ENCODE measurements at regions not wholly inside any gene's neighbourhood (a gene's known extent, or its start where the extent isn't known, plus 50 kb on each side); places are given as distances from the start of the nearest gene placed in this dataset.

DNA sequence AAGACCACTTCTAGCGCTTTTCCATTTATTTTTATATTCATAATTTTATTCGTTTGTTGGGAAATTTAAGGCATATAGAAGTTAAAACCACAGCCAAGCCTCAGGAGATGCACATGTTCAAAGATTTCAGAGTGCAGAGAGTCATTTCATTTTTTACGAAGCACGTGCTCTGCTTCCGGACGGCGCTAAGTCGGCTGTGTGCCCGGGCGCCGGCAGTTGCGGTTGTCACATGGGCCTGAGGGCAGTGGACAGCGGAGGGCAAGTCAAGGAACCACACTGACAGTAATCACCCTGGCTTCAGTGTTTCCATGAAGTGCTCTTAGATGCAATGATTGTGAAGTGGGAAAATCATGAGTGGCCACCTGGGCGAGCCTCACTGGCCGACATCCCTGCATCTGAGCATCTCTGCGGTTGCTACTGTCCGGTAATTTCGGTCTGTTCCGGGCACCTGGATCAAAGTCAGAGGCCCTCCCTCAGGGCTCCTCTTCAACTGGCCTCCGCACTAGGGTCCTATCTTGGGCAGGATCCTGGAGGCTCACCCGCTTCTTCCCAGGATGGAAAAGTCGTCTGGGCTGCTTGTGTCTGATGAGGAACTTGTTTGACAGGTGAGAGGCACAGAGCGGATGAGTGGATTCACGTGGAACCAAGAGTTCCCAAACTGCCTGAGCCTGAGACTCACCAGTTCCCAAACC, 90.8 kb downstream of the DACT2 start:
- no peak for DNase-seq (ENCODE audit: low read depth in 2 of 2)

DNA sequence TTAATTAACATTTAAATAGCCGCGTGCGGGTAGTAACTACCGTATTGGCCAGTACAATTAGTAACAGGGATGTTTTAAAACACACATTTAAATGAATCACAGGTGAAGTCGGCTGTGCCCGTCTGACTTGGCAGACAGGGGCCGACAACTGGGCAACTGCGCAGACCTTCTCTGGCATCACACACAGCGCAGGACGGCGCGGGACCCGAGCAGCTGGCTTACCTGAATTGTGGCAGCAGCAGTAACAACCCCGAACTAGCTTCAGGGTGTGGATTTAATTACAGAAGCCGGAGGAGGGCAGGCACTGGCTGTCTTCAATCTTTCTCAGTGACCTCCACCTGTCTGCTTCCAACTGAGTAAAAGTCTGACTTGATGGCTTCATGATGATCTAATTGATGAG, 91.7 kb downstream of the DACT2 start:
- DNase-seq (ENCODE audit: low read depth in 2 of 2), result no peak

- DNase-seq (ENCODE audit: low read depth in 2 of 2), result no peak
Measured at GRCh38 chr6:168226902-168227318, 92.7 kb downstream of the DACT2 start.

GRCh38 chr6:168226061-168226752, 93.4 kb downstream of the DACT2 start:
- no peak for DNase-seq (ENCODE audit: low read depth in 2 of 2)

DNA sequence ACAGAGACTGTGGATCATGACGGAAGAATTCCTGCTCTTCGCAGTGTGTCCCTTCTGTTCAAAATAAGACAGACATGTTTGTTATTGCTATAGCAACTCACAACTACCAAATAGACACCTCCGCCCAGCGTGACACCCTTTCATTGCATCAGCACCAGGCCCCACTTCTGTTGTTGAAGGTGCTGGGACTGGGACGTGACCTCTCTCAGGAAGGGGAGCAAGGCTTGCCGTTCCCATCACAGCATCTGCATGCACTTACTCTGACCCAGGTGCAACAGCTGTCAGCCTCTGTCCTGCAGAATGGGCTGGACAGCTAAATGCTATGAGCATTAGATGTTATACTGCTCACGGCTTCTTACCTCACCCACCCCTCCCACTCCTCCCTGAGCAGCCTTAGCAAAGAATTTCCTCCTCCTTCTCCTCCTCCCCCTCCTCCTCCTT, 94.1 kb downstream of the DACT2 start:
- DNase-seq (ENCODE audit: low read depth in 2 of 2), result no peak

GRCh38 chr6:168223755-168224154, 95.8 kb downstream of the DACT2 start:
- DNase-seq (ENCODE audit: low read depth in 2 of 2), result no peak

DNA sequence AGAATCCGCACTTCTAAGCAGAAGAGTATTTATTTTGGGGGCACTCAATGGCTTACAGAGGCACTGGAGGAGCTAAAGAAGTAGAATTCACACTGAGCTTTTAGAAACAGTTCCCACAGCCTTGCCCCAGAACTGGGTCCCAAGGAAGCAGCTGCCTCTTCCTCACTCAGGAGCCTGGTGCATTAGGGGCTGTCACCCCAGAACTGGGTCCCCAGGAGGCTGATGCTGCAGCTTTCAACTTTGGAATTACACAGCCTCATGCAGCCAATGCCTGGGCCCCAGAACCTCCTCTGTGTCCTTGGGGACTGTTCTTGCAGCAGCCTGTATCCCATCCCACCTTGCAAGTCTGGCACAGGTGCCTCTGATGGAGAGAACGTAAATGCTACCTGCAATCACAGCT, 96.4 kb downstream of the DACT2 start:
- DNase-seq (ENCODE audit: low read depth in 2 of 2), result no peak

GRCh38 chr6:168222115-168223043, 97.2 kb downstream of the DACT2 start:
- no peak for DNase-seq (ENCODE audit: low read depth in 2 of 2)

DNA sequence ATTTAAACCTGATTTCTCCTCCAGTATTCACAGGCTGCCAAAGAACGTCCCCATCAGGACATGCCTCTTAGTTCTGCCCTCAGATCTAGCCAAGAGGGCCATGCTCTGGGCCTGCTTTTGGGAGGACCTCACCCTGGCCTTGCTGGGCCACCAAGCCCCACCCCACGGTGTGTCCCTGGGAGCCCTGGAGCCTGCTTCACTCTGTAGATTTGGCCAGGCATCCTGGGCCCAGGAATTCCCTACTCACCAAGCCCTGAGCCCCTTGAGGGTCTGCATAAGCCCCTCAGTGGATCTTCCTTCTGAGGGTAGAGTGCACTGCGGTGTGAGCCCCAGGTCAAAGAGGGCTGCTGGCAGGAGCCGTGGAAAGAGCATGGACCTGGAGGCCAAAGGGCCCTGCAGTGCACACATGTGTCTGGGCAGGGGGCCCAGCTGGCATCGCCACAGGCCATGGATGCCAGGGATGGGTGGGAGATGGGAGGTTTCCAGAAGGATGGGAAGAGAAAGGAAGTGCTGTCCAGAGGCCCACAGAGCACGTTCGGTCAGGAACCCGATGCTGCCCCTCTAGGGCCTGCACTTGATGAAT, 98.0 kb downstream of the DACT2 start:
- no peak for DNase-seq (ENCODE audit: low read depth in 2 of 2)

DNA sequence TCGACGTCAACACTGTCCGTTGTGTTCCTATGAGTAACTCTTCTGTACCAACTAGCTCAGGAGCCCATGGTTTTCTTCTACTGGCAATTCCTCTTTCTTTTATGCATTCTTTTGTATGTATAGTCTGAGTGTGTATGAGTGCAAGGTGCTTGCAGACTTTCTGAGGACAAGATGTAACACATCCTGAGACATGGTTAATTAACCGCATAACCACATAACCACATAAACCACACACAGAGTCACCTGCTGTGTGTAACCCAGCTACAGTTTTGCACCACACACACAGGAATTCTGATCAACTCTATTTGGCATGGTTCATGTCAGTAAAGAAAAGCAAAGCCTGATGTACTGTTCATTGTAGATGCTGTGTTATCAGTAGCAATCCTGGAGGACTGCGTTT, 98.6 kb downstream of the DACT2 start:
- DNase-seq (ENCODE audit: low read depth in 2 of 2), result no peak

- DNase-seq (ENCODE audit: low read depth in 2 of 2), result no peak
Measured at GRCh38 chr6:168219804-168220203, 99.8 kb downstream of the DACT2 start.

- DNase-seq (ENCODE audit: low read depth in 2 of 2), result no peak
Measured at GRCh38 chr6:168218785-168219566, 100.6 kb downstream of the DACT2 start.

DNA sequence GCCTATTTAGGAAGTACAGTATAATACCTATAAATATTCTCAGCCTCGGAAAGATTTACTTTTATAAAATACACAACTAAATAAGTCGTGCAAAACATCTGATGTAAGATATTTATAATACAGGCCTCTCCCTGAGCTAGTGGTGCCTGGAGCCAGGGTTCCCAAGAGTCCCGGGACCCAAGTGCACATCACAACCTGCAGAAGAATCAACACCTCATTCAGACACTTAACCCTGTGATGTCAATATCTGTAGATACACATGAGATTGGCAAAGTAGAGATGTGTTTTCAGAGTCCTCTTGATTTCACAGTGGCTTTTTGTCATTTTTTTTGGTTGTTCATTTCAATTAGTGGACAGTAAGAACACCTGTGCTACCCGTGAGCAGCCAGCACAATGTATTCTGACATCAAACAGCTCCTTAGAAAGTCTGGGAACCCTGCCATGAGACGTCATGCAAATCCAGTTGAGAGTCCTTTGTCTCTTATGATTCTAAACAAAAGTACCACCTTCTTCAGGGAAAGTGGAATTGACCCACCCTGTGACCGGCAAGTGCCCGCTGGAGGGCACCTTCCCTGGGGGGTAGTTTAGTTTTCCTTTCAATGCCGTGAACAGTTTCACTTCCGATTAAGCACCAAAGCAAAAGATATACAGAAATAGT, 101.6 kb downstream of the DACT2 start:
- DNase-seq (ENCODE audit: low read depth in 2 of 2), result no peak

DNA sequence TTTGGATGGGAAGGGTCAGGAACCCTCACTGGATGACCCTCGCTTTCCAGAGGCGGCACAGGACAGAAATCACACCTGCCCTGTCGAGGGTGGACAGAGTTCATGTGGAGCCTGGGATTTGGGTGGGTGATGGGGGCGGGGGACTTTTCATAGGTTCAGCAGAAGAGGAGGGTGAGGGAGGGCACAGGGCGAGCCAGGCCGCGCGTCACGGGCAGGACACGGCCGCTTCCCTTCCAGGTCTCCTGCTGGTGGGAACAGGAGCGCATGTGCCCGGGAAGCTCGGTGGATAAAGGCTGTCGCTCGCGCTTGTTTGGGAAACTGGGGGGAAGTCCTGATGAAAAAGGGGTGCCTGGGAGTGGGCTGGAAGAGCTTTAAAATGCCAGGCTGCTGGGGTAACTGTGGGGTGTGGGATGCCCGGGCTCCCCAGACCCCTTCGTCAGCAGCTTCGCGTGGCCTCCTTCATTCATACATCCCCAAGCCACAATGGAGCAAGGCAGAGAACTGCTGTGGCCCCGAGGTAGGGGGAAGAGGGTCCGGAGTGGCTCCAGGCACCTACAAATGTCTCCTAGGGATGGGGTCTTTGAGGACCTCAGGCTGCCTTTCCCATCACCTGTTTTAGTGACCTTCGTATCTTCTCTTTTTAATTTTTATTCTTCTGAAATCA, 102.2 kb downstream of the DACT2 start:
- no peak for DNase-seq (ENCODE audit: low read depth in 2 of 2)

DNA sequence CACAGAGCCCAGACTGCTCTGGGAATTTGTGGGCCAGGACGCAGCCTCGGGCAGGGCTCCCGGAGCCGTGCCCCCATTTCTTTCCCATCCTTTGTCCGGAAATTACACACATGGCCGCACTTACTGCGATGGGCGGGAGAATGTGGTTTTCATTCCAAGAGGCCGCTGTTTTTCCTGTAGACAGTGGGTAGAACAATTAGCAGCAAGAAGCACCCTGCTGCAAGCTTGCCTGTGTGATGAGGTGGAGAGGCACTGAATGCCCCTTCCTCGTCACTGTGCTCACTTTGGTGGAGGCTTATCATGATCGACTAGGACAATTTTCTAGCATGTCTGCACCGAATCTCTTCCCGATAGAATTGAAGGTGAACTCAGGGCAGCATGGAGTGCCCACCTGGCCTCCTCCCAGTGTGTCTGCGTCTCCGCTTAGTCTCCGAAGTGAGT, 102.8 kb downstream of the DACT2 start:
- DNase-seq (ENCODE audit: low read depth in 2 of 2), result no peak

- no peak for DNase-seq (ENCODE audit: low read depth in 2 of 2)
Measured at GRCh38 chr6:168216117-168216516, 103.5 kb downstream of the DACT2 start.

GRCh38 chr6:168215121-168215808, 104.3 kb downstream of the DACT2 start:
- DNase-seq (ENCODE audit: low read depth in 2 of 2), result no peak

- no peak for DNase-seq (ENCODE audit: low read depth in 2 of 2)
Measured at GRCh38 chr6:168214586-168215104, 104.9 kb downstream of the DACT2 start.

GRCh38 chr6:168213121-168213524, 106.5 kb downstream of the DACT2 start:
- DNase-seq (ENCODE audit: low read depth in 2 of 2), result no peak
